ENCODE measurements at regions not wholly inside any gene's neighbourhood (a gene's known extent, or its start where the extent isn't known, plus 50 kb on each side); places are given as distances from the start of the nearest gene placed in this dataset.

DNA sequence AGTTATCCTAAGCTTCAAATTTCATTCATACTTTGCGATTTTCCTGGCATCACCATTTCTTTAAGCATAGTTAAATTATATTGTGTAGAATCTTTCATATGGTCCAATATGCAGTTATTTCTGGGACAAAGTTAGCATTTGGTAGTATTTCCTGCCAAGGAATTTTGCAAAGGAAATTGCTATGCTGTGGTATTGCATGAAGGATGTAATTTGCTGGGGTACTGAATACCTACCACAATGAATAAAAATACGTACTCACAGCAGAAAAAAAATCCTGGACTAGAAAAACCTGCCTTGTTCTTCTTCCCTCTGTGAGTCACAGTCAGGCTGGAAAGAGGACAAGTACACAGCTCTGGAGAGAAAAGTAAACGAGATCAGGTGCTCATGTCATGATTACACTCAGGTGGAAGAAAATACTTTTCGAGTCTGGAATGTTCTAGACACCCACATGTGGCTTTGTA, 241.2 kb downstream of the PTBP2 start:
- DNase-seq, result no peak

DNA sequence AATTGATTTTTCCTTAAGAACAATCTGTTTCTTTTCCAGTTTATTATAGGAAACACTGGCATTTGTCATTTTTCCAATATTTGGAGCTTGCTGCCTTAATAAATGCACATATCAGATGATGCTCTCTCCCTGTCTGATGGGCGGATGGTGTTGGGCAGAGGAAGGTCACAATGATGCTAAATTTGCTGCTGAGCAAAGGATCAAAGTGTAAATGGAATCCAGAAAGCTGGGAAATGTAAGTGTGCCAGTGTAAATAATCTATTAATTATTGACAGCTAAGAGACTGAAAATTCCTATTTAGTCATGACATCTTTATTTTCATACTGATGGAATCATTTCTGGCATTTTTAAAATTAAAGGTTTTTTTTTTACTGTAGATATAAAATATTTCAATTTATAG, 243.2 kb downstream of the PTBP2 start:
- no peak for DNase-seq

DNA sequence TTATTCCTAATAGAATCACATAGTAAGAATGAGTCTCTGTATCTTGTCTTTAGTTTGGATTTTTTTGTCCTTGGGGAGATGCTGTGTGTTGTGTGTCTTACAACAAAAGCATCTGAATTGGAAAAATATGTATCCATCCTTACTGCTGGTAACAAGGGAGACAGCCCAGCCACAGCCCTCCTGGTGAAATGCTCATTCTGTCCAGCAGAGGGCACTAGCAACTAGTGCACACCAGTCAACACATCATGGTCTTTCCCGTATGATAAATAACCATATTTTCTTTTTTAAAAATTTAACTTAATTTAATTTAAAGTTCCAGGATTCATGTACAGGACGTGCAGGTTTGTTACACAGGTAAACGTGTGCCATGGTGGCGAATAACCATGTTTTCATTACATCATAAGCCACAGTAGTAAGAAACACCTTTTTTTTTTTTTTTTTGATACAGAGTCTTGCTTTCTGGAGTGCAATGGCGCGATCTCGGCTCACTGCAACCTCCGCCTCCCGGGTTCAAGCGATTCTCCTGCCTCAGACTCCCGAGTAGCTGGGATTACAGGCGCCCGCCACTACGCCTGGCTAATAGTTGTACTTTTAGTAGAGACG, 245.1 kb downstream of the PTBP2 start:
- DNase-seq, result peak in 56 of 58 donors; percentile 2 to 86 (median 57)

DNA sequence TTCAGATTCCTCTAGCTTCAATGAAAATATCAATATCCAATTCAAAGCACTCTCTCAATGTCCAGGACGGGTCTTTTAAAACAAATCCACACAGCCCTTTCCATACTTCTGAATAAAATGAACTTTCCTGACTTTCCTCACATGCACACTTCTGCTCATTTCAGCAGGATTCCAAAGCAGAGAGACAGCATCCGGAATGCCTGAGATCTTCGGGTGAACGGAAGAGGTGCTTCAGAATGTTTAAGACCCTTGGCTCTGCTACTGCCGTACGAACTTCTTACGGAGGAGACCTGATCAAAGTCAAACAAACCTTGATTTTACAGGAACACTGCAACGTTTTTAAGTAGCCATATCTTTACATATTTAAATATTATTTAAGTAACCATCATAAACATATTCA, 245.7 kb downstream of the PTBP2 start:
- no peak for DNase-seq

DNA sequence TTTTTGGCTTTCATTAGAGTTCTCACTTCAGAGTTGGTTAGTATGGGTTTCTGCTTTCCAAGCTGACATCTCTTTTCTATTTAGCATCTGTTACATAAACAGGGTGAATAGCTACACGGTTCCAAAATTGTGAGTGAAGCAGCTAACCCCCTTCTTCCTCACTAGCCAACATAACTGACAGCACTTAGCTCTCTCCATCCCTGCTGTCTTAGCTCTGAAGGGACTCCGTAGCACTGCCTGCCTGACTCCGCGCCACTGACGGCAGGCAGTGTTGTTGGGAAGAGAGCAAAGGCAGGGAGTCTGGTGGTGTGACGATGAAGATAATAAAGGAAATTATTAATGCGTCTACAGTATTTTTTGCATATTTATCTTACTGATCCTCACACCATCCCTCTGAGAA, 247.0 kb downstream of the PTBP2 start:
- peak in 24 of 58 donors; percentile 0 to 43 (median 4) for DNase-seq

DNA sequence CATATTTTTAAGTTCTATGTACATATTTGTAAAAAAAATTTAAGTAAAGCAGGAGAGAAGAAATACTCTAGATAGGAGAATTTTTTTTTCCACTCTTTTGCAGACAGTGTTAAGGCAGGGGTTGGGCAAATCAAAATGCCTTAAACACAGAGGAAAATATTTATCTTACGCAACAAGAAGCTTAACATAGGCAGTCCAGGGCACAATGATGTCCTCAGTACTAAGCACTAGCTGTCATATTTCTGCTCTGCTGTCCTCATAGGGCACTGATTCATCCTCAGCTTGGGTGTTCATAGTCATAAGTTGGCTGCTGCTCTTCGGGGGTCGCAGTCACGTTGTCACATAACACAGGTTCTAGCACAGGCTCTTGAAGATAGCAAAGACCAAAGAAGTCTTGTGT, 247.4 kb downstream of the PTBP2 start:
- no peak for DNase-seq

DNA sequence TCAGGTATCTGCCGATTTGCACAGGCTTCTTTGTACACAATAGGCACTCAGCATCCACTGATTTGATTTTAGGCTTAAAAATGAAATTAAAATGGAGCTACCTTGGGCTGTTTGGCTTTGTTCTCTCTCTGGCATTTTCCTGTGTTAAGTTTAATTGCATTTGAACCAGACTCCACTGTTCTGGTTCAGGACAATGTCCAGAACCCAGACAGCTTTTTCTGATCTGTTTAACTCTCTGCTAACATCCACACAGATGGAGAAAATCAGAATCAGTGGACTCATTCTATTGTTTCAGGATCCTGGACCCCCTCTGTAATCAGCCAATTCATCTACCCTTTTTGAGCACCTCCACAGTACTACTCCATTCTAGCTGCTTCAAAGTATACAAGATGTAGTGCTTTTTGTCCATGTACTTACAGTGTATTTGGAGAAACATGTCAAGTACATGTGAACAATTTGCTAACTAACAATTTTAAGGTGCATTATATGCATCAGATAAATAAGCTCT, 248.1 kb downstream of the PTBP2 start:
- DNase-seq, result no peak

DNA sequence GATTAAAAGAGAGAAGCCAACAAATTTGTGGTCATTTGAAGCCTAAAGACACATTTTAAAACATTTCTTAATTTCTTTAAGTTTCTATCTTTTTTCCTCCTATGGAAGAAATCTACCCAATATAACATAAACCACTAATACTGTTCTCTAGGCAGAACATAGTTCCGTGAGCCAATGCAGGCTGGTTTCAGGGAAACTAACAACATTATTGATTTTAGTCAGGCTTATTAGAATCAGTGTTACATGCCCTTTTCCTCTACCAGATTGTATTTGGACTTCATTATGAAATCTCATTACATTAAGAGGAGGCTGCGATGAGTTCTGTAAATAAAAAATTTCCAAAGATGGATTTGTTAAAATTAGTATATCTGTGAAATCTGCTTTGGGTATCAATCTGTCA, 249.9 kb downstream of the PTBP2 start:
- no peak for DNase-seq

DNA sequence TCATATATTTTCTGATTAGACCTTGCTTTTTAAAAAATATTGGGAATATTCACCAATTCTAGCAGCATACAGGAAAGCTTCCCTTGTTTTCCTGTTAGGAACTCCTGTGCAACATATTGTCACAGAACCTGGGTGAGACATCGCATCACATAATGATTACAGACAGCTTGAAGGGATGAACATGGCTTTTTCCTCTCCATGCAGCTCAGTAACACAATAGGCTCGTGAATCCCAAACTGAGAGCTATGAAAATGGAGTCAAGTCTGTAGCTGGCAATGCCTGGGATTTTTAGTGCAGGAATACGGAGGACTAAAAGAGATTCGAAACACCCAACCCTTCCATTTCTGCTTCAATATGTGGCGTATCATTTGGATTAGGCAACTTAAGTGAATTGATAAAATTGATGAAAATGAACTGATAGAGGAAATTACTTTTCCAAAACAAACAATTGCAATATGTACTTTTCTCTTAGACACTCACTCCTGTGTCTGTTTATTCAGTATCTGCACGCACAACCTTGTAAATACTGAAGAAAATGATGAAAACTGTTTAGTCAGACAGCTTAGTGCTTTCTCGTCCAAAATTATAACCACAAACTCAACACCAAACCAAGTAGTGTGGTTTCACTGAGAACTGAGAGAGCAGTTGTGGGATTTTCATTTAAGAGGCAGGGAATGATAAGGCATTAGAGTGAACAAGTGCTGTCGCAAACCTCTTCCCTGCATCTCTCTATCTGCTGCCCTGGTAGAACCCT, 250.4 kb downstream of the PTBP2 start:
- no peak for DNase-seq

DNA sequence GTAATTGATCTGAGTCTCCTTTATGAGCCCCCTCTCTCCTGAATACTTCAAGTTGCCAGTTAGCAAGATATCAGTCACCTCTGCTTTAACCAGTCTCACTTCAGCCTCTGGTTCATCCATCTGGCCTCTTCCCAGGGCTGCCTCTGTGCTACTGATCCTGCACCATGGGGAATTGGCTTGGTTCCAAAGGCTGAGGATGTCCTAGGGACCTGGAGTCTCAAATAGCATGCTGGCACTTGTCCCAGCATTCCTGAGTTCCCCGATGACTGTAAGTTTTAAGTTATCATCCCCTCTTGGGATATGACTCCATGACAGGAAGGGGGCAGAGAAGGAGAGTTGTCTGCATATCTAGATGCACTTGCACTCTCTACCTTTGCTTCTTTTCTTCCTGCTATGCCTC, 252.0 kb downstream of the PTBP2 start:
- no peak for DNase-seq

DNA sequence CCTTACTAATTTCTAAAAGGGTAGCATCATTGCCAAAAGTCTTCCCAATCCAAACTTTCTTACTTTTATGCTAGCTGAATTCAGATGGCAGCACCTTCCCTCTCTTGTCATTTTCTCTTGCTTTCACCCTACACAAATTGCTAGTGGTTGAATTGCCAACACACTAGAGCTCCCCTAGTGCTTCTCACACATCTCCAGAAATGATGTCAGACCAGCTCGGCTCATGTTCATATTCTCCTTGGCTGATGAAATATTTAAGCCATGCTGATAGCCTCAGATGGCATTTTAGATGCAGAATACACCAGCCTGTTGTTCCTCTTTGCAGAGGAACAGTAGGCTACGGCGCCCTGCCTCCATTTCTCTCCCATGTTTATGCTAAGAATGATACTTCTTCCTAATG, 256.9 kb downstream of the PTBP2 start:
- DNase-seq, result no peak

DNA sequence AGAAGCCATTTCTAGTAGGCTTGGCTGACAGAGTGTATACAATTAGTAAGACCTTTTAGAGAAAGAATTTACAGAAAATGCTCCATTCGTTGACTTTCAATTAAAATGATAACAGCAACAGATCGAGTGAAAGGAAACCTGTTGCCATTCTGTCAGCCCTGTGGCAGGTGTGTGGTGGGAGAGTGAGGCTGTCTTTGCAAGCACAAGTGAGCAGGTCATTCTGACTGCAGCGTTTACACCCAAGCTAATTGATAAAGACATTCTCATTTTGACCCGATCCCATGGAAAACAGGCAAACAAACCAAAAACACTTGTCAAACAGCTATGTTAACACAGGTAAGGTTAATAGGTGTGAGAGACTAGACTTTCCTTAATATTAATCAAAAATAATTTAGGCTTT, 257.3 kb downstream of the PTBP2 start:
- DNase-seq, result no peak

DNA sequence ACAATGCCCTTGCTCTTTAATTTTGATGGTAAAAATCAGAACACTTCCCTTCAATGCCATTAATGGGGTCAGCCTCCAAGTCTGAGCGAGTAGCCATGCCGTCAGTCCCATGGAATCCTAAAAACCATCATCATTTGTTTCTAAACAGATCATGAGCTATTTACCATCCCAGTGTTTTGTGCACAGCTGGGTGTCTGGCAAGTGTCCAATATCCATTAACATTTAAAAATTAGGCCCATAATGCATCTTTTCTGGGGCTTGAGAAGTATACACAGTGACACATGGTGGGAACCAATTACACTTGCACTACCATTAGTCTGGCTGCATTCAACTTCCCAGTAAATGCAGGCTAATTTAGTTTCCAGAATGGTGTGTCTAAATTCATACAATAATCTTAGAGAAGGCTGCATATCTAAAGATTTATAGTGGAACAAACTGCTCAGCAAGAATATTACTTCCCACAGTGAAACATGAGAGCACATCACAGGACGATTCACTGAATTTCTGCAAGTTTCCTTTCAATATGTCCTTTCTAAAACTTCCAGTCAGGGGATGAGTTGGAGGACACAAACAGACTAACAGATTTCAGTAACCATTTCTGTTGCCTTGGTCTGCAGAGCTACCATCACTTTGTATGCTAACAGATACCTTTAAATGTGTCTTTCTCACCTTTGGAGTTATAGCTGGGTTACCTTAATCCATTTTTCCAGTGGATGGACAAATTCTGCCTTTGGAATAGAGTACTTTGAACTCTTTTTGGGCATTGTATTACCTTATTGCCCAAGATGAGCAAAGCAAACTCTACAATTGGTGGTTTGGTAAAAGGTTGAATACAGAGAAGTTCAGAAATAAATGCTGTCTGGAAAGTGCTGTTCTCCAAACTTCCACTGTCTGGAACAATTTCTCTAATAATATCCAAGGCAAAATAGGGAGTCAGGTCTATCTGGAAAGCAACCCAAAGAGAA, 258.0 kb downstream of the PTBP2 start:
- DNase-seq, result no peak

DNA sequence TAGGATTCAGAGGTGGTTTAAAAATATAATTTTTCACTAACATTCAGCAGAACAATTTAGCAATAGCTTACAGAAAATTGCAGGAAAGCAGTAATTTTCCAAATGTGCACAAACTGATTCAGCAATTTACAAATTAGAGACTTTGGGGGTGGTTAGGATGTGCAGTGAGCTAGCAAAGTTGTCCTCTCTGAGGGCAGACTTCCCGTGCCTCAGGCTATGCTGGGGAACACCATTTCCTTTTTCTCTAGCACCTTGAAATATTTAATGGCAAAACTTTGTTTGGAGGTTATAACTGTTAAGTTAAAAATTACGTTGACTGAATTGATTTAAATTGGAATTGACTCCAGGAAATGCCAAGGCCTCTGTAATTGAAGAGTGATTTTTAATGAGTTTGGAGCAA, 258.9 kb downstream of the PTBP2 start:
- no peak for DNase-seq

DNA sequence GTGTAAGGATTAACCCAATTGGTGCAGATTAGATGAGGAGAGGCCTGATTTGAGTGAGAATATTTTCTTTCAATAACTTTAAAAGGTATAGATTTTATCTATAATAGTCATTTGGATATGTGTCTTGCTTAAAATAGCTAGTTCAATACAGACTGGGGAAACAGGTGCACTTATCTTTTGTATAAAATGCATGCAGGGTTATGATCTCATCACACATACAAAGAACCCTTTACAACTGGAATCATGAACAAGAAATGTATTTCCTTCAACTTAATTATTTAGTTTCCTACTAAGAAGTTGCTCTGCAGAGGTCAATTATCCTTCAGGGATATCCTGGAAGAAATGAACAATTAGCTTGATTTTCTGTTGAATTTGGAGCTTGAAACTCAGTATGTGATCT, 259.6 kb downstream of the PTBP2 start:
- DNase-seq, result no peak

DNA sequence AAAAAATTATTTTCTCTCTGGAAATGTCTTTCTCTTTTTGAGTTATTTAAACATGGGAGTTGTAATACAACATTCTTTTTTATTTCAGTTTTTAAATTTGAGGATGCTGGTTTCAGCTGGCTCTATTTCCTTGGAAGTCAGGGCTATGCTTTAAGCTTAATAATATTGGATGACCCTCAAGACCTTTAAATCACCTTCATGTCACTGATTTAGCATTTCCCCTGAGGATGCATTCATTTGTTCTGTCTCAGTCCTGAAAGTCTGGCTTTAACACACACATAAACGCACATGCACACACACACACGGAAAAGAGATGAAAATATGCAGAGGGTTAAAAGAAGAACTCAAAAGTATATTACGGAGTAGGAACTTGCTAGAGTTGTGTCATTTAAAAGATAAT, 260.5 kb downstream of the PTBP2 start:
- DNase-seq, result no peak

DNA sequence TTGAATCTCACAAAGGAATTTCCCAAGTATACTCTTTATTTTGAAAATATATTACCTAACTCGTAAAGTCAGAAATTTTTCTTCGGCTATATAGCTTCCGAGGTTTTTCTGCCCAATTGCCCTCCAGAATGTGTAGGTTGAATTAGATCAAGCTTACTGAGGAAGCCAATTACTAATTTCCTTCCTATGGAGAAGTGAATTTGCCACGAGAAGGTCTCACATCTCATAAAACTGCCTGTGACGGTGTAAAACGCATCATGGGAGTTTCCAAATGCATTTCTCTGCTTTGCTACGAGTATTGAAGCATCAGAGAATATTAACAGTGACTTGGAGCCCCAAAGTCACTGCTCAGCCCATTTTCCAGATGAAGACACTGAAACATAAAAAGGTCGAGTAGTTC, 262.3 kb downstream of the PTBP2 start:
- DNase-seq, result no peak

DNA sequence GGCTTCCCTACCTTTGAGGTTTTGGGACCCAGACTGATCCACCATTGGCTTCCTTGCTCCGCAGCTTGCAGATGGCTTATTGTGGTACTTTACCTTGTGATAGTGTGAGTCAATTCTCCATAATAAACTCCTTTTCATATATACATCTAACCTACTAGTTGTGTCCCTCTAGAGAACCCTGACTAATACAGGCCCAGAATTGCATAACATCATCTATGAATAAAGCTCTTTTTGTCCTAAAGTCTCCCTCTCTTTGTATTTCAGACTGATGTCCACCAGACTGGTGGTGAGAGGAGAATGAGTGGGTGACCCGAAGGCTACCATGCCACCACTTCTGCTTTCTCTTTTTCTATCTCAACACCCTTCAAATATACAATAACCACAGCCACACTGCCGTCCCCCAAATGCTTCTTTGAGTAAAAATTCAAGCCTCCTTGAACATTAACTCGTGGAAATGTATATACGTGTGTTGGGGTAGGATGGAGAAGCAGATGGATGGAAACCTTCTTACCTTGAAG, 265.7 kb downstream of the PTBP2 start:
- no peak for DNase-seq

DNA sequence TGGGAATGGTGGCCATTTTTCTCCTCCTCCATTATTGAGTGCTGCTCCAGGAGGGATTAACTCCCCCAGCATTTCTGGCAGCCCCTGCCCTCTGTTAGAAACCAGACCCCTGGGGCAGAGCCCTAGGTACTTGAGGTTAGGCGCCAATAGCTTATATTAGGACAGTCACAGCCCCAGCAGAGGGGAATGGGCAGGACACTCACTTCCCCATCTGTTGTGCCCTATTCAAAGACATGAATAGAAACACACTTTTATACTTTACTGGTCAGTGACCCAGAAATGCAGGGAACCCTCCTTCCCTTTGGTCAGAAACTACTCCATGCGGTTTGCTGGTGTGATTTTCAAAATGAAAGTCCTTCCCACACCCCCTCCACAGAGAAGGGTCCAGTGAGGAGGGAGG, 267.7 kb downstream of the PTBP2 start:
- DNase-seq, result no peak

DNA sequence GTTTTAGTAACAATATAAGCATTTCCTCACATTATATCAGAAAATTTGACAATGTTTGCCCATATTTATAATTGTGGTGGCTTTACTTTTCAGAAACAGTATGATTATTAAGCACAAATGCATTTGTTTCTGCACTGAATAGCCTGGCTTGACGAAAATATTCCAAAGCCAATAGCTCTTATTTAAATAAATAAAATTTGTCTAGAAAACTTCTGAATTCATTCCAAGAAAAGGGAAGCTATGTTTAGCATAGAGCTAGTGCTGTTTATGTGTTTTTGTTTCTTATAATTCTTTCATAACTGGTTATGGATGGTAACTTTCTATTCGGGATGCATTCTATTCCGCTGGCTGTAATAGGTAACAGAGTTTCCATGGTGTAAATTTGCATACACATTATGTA, 268.6 kb downstream of the PTBP2 start:
- no peak for DNase-seq

DNA sequence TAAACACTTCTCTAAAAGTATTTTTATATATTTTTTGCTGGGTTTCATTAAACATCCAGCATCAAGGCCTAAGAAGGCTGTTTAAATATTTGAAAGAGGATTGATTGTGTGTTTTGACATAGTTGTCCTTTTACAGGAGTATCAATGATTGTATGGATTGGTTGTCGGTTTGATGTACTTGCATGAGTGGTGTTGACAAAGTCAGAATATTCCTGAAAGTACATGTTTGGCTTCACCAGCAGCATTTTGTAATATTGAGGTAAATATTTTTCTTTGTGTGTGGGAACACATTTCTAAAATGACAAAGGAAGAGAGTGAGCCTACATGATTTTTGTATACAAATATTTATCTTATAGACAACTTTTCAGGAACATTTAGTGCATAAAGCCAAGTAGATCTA, 269.7 kb downstream of the PTBP2 start:
- no peak for DNase-seq

DNA sequence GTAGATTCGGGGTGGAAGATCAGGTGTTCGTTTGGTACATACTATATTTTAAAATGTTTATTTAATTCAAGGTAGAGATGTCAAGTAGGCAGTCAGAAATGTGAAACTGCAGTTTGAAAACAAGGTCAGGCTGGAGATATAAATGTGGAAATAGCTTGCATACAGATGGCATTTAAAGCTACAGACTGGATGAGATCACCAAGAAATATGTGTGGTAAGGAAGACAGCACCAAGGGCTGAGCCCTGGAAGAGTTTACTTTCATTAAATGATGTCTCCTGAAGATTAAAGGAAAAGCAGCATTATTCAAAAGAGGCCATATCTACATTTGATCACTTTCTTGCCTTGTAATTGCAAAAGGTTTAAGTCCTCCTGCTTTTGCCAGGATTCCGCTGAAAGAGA, 271.3 kb downstream of the PTBP2 start:
- DNase-seq, result no peak
